NCI-H2171 treated with DMSO at 0.1 percent for 48 hours (cell line): ENCODE measurements at regions not wholly inside any gene's neighbourhood (a gene's known extent, or its start where the extent isn't known, plus 50 kb on each side); places are given as distances from the start of the nearest gene placed in this dataset.

Experiments used
- DNase-seq: peaks from one replicate; lab custom pipeline; 2025; lab: John Stamatoyannopoulos, UW

GRCh38 chr2:30048636-30049175 lies 98.1 kb upstream of the YPEL5 start:
- no peak for DNase-seq

- no peak for DNase-seq
These were observed 91.3 kb upstream of the YPEL5 start for GRCh38 chr2:30055548-30055947.

- no peak for DNase-seq
These were observed 86.2 kb upstream of the YPEL5 start for GRCh38 chr2:30060562-30060961.

GRCh38 chr2:30068067-30068466 lies 78.7 kb upstream of the YPEL5 start:
- no peak for DNase-seq

GRCh38 chr2:30072250-30072842 lies 74.5 kb upstream of the YPEL5 start:
- DNase-seq: peak; percentile 56

DNA sequence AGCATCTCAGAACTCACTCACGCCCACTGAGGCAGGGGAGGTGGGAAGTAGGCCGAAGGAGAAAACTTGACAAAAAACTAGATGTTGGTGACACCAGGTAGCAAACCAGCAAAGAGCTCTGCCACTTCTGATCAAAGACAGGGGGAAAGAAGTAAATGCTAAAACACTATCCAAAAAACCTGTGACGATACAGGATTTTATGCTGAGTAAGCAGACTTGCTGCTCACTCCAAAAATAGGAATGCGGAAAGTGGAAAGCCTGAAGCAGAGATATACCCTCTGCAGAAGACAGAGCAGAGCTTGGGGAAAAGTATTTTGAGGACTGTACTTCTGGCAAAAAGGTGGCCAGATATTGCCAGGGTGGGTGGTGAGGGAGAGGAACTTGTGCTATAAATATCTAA lies 73.3 kb upstream of the YPEL5 start:
- no peak for DNase-seq

DNA sequence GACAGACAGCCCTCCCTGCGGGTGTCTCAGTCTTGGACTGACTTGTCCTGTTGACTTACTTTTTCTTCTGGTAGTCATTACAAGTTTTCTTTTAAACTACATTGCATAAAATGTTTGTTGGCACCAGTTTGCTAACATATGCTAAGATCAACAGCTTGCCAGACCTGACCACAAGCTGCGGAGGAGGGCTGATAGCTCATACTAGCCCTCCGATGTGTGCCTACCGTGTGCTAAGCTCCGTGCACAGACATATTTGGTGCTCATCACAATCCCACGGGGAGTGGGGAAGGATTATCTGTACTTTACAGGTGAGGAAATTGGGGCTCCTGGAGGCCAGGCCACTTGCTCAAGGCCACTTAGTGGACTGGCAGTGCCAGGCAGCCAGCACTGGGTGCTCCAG lies 72.8 kb upstream of the YPEL5 start:
- no peak for DNase-seq

DNA sequence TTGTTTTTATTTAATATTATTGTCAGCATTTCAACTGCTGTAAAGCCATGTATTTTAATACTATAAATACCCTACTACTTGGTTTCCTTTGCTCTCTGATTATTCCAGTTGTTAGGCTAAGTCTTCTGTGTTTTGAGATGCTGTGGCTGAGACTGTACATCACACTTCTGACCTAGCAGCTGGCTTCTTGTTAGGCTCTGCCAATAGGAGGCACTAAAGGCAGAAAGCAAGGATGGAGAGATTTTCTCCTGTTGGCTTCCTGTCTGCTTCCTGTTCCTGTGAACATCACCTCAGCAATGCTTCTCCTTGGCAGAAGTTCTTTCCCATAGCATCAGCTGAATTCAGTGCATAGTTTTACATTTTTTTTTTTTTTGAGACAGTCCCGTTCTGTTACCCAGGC lies 68.3 kb upstream of the YPEL5 start:
- DNase-seq: no peak

DNA sequence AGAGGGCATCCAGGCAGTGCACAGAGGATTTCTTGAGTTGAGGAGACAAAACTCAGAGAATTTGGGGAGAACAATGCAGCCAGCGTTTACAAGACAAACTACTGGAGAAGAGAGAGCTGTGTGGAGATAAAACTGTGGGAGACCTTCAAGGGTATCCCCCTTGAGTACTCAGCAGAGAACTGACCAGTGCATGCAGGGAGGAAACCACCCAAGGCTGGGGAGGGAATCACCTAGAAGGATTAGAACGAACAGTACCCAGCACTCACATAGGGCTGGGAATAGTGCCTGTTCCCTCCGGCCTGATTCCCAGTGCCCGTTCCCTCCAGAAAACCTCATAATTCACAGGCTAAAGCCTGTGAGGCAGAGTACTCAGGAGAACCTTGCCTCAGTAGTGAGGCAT lies 61.9 kb upstream of the YPEL5 start:
- DNase-seq: no peak

GRCh38 chr2:30089171-30089570 lies 57.6 kb upstream of the YPEL5 start:
- no peak for DNase-seq

DNA sequence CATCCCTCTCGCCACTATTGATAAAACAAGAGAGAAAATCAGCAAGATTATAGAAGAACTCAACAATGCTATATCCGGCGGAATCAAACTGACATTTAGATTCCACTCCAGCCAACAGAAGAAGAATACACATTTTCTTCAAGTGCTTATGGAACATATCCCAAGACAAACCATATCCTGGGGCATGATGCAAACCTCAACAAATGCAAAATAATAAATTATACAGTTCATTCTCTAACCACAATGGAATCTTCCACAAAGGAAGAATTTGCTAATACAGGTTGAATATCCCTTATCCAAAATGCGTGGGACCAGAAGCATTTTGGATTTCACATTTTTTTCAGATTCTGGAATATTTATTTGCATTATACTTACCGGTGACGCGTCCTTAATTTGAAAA lies 51.4 kb upstream of the YPEL5 start:
- no peak for DNase-seq

- no peak for DNase-seq
These were observed 50.4 kb upstream of the YPEL5 start for GRCh38 chr2:30096451-30096850.
